Pancreas (tissue), 10 donors: ENCODE measurements at regions not wholly inside any gene's neighbourhood (a gene's known extent, or its start where the extent isn't known, plus 50 kb on each side); places are given as distances from the start of the nearest gene placed in this dataset.
"Not testable (repeated sequence)": the region's sequence is repeated elsewhere in the genome, so short reads cannot be mapped to it uniquely, and the experiment has no call there.

ENCODE experiments used
- ATAC-seq, 4 donors: fragments of 200-7000 bp; cut with Tn5 transposase; one replicate each; pipeline versions ENCODE4 v1.8.0 to v1.9.1; 2020; ENCODE audit warnings: mild to moderate bottlenecking in 4 of 4, moderate library complexity in 4 of 4
- DNase-seq, 6 donors: peaks; one replicate each; pipeline ENCODE4 v3.0.0-alpha.2; 2020
- FAIRE-seq: peaks from 2 replicates; lab custom pipeline; 2012; peaks lifted over from hg19 to GRCh38; lab: Jason Lieb, UNC
- H3K27ac ChIP-seq, 4 donors: fragments of 200-600 bp; sonication (generic); 1 replicate in 3 of 4; 2 replicates in 1 of 4; pipeline versions ENCODE4 v1.5.0 to v1.8.0; 2020
- H3K27me3 ChIP-seq, 4 donors: fragments of 200-600 bp; one replicate each; pipeline ENCODE4 v1.8.0; 2021
- H3K36me3 ChIP-seq, 3 donors: fragments of 200-600 bp; sonication (generic) in 1 of 3; one replicate each; pipeline versions ENCODE4 v1.5.0 to v1.8.0; 2020 to 2021
- H3K4me1 ChIP-seq, 3 donors: fragments of 200-600 bp; one replicate each; pipeline ENCODE4 v1.8.0; 2021
- H3K4me3 ChIP-seq, 4 donors: fragments of 200-600 bp; sonication (generic) in 2 of 4; one replicate each; pipeline versions ENCODE4 v1.5.0 to v1.8.0; 2020 to 2021
- H3K9me3 ChIP-seq, 4 donors: fragments of 200-600 bp; one replicate each; pipeline ENCODE4 v1.8.0; 2021
- WGBS, 2 donors: extraction: QIAGEN DNeasy Blood & Tissue Kit; methylation state at CpG; one replicate each; pipeline ENCODE4 v1.1.7; 2013; 5-methylcytosine and 5-hydroxymethylcytosine counted together
- intact Hi-C, 3 donors: fragments of 100-400 bp; cut with DNase I; formaldehyde crosslinking; loops; one replicate each; pipeline versions ENCODE4 v1.11.1 to v1.14.2; 2022
- TF ChIP-seq, protein P1 (sequence below), 4 donors: fragments of 200-600 bp; sonication (generic) in 3 of 4; IDR thresholded peaks; one replicate each; pipeline versions ENCODE4 v1.5.0 to v1.8.0; 2021; ENCODE audit warnings: antibody characterized with exemption in 4 of 4
- donor health status: healthy with polysubstance abuse.
- donor health status: DM: no; HTN: no; CAD: no; lungs with moderate emphysema.
- donor health status: DM: no; HTN: no; CAD: no.
- donor health status: control.
- donor health status: control.
- donor health status: Bipolar disorder and iron deficiency.
- donor health status: DM: yes; HTN: yes; CAD: no.
- donor health status: DM: no; HTN: no; CAD: no.
- donor health status: DM: no; HTN: no; CAD: no.
- donor health status: DM: yes; HTN: yes; CAD: no.

DNA sequence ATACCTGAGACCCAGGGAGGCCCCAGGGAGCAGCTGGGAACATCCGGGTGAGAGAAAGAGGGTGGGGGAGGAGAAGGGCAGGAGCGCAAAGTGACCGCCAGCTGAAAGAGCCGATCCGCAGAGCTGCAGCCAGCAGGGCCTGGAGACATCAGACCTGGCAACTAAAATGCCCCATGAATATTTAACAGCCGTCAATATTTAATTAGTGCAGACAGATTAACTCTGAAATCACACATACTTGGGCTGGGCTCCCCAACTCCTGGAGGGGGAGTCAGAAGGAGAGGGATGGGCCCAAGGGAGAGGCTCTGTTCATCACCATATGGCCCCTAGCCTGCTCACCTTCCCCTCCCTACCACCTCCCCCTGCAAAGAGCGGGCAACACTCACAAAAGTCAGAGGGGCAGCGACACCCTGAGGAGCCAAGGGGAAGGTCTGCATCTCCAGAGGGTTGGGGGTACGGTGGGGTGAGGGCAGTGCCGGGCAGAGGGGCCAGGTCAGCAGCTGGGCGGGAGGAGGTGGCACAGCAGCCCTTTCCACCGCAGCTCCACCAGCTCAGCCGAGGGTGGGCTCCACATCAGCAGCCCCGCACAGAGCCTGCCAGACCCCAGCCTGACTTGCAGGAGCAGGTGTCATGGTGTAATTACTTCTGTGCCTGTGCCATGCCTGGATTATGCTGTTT, 61.9 kb upstream of the CCL1 start:
- 30 to 33% methylated on average over 14 of the region's 14 CpGs for WGBS, 2 donors
- ATAC-seq, result no peak
- Histone ChIP-seq H3K4me1 (no peaks in the 10 kb centered on the region), H3K4me3 (no peak overlapping the region), H3K27me3 (peaks cover 0 to 12% (median 0%) of the 10 kb centered on the region in 4 donors), H3K27ac (no peak overlapping the region), H3K9me3 (no peaks in the 10 kb centered on the region), H3K36me3 (no peaks in the 10 kb centered on the region)
- intact Hi-C loops, result loop anchor here in 2 of 3 donors (5.0 to 10.0 kb wide), 3 partner anchors 220 to 692 kb away; partner anchors contain the start of gene RAD51D (in 2 of the 2)
- no peak for FAIRE-seq
- TF ChIP-seq, protein P1, sequence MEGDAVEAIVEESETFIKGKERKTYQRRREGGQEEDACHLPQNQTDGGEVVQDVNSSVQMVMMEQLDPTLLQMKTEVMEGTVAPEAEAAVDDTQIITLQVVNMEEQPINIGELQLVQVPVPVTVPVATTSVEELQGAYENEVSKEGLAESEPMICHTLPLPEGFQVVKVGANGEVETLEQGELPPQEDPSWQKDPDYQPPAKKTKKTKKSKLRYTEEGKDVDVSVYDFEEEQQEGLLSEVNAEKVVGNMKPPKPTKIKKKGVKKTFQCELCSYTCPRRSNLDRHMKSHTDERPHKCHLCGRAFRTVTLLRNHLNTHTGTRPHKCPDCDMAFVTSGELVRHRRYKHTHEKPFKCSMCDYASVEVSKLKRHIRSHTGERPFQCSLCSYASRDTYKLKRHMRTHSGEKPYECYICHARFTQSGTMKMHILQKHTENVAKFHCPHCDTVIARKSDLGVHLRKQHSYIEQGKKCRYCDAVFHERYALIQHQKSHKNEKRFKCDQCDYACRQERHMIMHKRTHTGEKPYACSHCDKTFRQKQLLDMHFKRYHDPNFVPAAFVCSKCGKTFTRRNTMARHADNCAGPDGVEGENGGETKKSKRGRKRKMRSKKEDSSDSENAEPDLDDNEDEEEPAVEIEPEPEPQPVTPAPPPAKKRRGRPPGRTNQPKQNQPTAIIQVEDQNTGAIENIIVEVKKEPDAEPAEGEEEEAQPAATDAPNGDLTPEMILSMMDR (IDR thresholded peaks at IDR 0.05), result no peak
- peak in 1 of 6 donors; percentile 50 for DNase-seq

DNA sequence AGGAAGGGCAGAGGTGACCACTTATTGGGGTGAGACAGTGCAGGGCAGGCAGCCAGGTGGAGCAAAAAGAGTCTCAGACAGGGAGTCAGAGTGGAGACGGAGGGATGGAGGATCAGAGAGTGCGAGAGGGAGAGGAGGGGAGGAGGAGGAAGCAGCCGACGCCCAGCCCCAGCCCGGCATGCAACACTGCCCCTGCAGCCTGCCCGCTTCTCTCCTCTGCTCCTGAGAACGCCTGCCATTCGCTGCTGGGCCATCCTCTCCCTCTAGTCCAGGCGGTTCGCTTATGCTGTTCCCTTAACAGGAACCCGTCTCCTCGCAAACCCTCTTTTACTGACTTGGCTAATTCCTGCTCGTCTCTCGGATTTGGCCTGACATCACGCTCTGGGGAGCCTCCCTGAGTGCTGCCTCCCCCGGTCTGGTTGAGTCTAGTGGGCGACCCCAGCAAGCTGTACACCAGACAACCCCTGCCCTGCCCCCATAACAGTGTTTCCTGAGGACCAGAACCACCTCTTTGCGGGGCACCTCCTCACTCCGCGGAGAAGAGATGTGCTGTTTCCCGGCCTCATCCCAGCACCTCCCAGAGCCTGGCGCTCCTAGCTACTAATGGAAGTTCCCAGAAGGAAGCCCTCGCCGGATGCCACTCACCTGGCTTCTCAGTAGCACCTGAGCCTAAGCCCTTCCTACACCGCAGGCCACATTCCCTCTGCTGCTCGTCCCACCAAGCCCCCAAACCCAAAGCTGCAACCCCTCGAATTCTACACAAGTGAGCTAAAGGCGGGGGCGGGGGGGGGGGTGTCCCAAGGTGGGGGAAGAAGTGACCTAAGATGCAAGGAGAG, 61.2 kb upstream of the CCL1 start:
- WGBS, 2 donors, result 7 to 9% methylated on average over 28 to 29 of the region's 29 CpGs
- intact Hi-C loops, result loop anchor here in 1 of 3 donors (10.0 kb wide), 2 partner anchors 221 to 691 kb away; partner anchors contain the start of gene RAD51D
- Histone ChIP-seq H3K4me1 (no peaks in the 10 kb centered on the region), H3K36me3 (no peaks in the 10 kb centered on the region), H3K4me3 (no peak overlapping the region), H3K27me3 (peaks cover 0 to 12% (median 0%) of the 10 kb centered on the region in 4 donors), H3K9me3 (no peaks in the 10 kb centered on the region), H3K27ac (no peak overlapping the region)
- ATAC-seq (no peak), FAIRE-seq (no peak), DNase-seq (no peak)
- TF ChIP-seq, protein P1 (IDR thresholded peaks at IDR 0.05), result no peak

DNA sequence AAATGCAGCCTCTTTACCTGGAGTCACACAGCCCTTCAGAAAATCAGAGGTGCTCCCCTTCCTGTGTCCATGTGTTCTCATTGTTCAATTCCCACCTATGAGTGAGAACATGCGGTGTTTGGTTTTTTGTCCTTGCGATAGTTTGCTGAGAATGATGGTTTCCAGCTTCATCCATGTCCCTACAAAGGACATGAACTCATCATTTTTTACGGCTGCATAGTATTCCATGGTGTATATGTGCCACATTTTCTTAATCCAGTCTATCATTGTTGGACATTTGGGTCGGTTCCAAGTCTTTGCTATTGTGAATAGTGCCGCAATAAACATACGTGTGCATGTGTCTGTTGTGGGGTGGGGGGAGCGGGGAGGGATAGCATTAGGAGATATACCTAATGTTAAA, 60.3 kb upstream of the CCL1 start:
- FAIRE-seq, H3K27ac ChIP-seq, H3K36me3 ChIP-seq, ATAC-seq, H3K4me3 ChIP-seq, DNase-seq, H3K4me1 ChIP-seq, H3K9me3 ChIP-seq: not testable (repeated sequence)
- intact Hi-C loops, result loop anchor here in 1 of 3 donors (10.0 kb wide), 2 partner anchors 221 to 691 kb away; partner anchors contain the start of gene RAD51D
- peaks cover 0 to 12% (median 0%) of the 10 kb centered on the region in 4 donors for H3K27me3 ChIP-seq
- 72 to 74% methylated on average over 5 to 6 of the region's 7 CpGs for WGBS, 2 donors

DNA sequence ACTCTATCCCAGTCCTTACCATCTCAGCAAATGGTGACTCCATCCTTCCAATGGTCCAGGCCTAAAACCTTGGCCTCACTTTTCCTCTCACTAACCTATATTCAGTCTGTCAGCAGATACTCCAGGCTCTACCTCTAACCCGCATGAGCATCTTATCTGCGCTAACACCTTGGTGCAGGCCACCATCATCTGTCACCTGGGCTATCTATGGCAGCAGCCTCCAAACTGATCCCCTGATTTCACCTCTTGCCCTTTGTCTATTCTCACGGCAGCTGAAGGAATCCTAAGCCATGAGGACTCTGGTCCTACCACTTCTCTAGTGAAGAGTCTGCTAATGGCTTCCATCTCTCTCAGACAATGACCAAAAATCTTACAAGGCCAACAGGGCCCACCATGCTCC, 57.9 kb upstream of the CCL1 start:
- DNase-seq (no peak), ATAC-seq (no peak), FAIRE-seq (no peak)
- Histone ChIP-seq H3K27me3 (peaks cover 0 to 12% (median 0%) of the 10 kb centered on the region in 4 donors), H3K4me3 (no peak overlapping the region), H3K4me1 (no peaks in the 10 kb centered on the region), H3K36me3 (no peaks in the 10 kb centered on the region), H3K27ac (no peak overlapping the region), H3K9me3 (no peaks in the 10 kb centered on the region)
- TF ChIP-seq, protein P1 (IDR thresholded peaks at IDR 0.05), result no peak
- 58 to 59% methylated on average over 3 of the region's 3 CpGs for WGBS, 2 donors
- intact Hi-C loops, result loop anchor here in 2 of 3 donors (2.0 to 10.0 kb wide), 3 partner anchors 218 to 694 kb away; partner anchors contain the start of gene RAD51D (in 1 of the 2)

DNA sequence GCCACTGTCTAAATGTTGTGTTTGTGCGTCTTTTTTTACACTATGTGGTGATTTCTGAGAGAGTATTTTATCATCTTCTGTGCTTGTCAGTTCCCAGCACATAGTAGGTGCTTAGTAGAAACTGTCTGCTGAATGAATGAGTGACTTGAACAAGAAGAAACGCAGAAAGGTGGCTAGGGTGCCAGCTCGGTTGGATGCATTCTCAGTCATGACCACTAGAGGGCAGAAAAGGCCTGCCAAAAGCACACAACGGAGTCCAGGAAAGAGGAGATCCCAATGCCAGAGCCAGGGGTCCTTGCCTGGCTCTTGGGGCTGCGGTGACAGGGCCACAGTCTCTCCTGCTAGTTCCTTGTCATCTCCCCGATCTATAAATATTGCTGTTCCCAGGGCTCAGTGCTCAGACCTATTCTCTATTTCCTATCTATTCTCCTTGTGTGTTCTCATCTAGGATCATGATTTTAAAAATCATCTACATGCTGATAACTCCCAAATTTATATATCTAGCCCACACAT, 57.3 kb upstream of the CCL1 start:
- TF ChIP-seq, protein P1 (IDR thresholded peaks at IDR 0.05), result peak; percentile 88 to 96 (median 92)
- Histone ChIP-seq H3K4me1 (no peaks in the 10 kb centered on the region), H3K27me3 (peaks cover 0 to 12% (median 0%) of the 10 kb centered on the region in 4 donors), H3K27ac (no peak overlapping the region), H3K9me3 (no peaks in the 10 kb centered on the region), H3K36me3 (no peaks in the 10 kb centered on the region), H3K4me3 (no peak overlapping the region)
- ATAC-seq (peak; percentile 67 to 89 (median 86)), FAIRE-seq (no peak), DNase-seq (peak; percentile 26 to 76 (median 62))
- intact Hi-C loops, result loop anchor here in 2 of 3 donors (2.0 to 10.0 kb wide), 3 partner anchors 218 to 694 kb away; partner anchors contain the start of gene RAD51D (in 1 of the 2)
- WGBS, 2 donors, result 1 to 6% methylated on average over 6 of the region's 6 CpGs
